Gastrocnemius medialis (tissue), 4 donors: ENCODE measurements at regions not wholly inside any gene's neighbourhood (a gene's known extent, or its start where the extent isn't known, plus 50 kb on each side); places are given as distances from the start of the nearest gene placed in this dataset.

ENCODE experiments used
- POLR2A ChIP-seq, 2 donors: fragments of 450-650 bp; IDR thresholded peaks; one replicate each; pipeline ENCODE4 v1.6.1; 2017; ENCODE audit warnings: antibody characterized with exemption in 2 of 2, mild to moderate bottlenecking in 2 of 2, moderate library complexity in 2 of 2
- TF ChIP-seq, protein P1 (sequence below), 5 experiments: fragments of 450-650 bp in 3 of 5; fragments of 200-600 bp in 2 of 5; sonication (generic) in 2 of 5; IDR thresholded peaks in 4 of 5; conservative IDR thresholded peaks in 1 of 5; 1 replicate in 4 of 5; 2 replicates in 1 of 5; pipeline ENCODE4 v1.5.1; 2016 to 2019; ENCODE audit warnings: antibody characterized with exemption in 5 of 5, mild to moderate bottlenecking in 3 of 5, moderate library complexity in 3 of 5

DNA sequence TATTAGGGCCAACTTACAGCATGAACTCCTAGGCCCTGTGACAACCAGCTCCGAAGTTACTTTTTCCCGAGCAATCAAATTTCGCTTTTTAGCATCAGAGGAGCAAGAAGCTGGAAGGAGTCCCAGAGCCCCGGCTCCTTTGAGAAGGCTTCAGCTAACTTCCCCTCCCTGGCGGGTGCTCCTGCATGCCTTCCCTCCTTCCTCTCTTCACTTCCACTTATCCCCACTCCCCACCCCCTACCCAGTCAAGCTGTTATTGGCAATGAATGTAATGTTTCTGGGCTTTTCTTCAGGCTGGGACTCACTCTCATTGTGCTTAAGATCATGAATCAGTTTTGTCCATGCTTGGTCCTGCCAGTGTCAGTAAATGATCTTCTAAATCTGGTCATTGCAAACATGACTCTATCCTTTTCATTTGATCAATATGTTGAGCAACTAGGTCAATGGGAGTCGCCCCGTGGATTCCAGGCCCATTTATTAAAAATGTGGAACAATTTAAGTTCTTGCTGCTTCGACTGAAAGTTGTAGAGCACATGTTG lies 94.5 kb upstream of the TSPAN2 start:
- TF ChIP-seq, protein P1, sequence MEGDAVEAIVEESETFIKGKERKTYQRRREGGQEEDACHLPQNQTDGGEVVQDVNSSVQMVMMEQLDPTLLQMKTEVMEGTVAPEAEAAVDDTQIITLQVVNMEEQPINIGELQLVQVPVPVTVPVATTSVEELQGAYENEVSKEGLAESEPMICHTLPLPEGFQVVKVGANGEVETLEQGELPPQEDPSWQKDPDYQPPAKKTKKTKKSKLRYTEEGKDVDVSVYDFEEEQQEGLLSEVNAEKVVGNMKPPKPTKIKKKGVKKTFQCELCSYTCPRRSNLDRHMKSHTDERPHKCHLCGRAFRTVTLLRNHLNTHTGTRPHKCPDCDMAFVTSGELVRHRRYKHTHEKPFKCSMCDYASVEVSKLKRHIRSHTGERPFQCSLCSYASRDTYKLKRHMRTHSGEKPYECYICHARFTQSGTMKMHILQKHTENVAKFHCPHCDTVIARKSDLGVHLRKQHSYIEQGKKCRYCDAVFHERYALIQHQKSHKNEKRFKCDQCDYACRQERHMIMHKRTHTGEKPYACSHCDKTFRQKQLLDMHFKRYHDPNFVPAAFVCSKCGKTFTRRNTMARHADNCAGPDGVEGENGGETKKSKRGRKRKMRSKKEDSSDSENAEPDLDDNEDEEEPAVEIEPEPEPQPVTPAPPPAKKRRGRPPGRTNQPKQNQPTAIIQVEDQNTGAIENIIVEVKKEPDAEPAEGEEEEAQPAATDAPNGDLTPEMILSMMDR (IDR thresholded peaks at IDR 0.05 in 4 of 5, conservative IDR thresholded peaks at IDR 0.05 in 1 of 5), result no peak
- TF ChIP-seq POLR2A (IDR thresholded peaks at IDR 0.05), result no peak
